H1 (cell line): ENCODE measurements at regions not wholly inside any gene's neighbourhood (a gene's known extent, or its start where the extent isn't known, plus 50 kb on each side); places are given as distances from the start of the nearest gene placed in this dataset.

Experiments used
- CTCF ChIA-PET: fragments of 300-600 bp; sonication (Branson Sonifier 250); formaldehyde crosslinking; loops from one replicate; lab custom pipeline; 2021; ENCODE audit not compliant: partially characterized antibody; lab: Charles Lee
- POLR2A ChIA-PET: fragments of 300-600 bp; sonication (Branson Sonifier 250); formaldehyde crosslinking; loops from one replicate; lab custom pipeline; 2021; ENCODE audit warnings: inconsistent platforms; ENCODE audit not compliant: partially characterized antibody; lab: Charles Lee
- DNase-seq, 2 experiments: peaks; one replicate each; pipeline versions ENCODE4 v3.0.0 to v3.0.0-alpha.2; 2010 to 2022; ENCODE audit warnings: low spot score in 2 of 2, low read depth in 1 of 2, mixed read lengths in 1 of 2
- FAIRE-seq: peaks from 2 replicates; lab custom pipeline; 2011; peaks lifted over from hg19 to GRCh38; lab: Jason Lieb, UNC
- H2AFZ ChIP-seq: 2 replicates; pipeline ENCODE4 v1.8.1; 2012; ENCODE audit warnings: low read length, inconsistent platforms
- H2AK5ac ChIP-seq: 2 replicates; pipeline ENCODE4 v1.6.1; 2013; ENCODE audit warnings: low read depth, low read length
- H2BK120ac ChIP-seq: replicated peaks from 2 replicates; pipeline ENCODE3; 2013; ENCODE audit warnings: low read depth, low read length, inconsistent platforms
- H2BK12ac ChIP-seq: 2 replicates; pipeline ENCODE4 v1.6.1; 2013; ENCODE audit warnings: low read depth, low read length
- H2BK15ac ChIP-seq: 2 replicates; pipeline ENCODE4 v1.6.1; 2013; ENCODE audit warnings: low read length
- H2BK20ac ChIP-seq: 2 replicates; pipeline ENCODE4 v1.6.1; 2013; ENCODE audit warnings: low read length
- H2BK5ac ChIP-seq: 2 replicates; pipeline ENCODE4 v1.6.1; 2013; ENCODE audit warnings: low read depth, low read length
- H3K14ac ChIP-seq: 2 replicates; pipeline ENCODE4 v1.6.1; 2013; ENCODE audit warnings: inconsistent platforms; ENCODE audit not compliant: insufficient read length
- H3K18ac ChIP-seq: 2 replicates; pipeline ENCODE4 v1.6.1; 2013; ENCODE audit warnings: low read length; ENCODE audit errors: extremely low read depth
- H3K23ac ChIP-seq: 2 replicates; pipeline ENCODE4 v1.6.1; 2013; ENCODE audit warnings: inconsistent platforms; ENCODE audit not compliant: insufficient read length
- H3K23me2 ChIP-seq: 2 replicates; pipeline ENCODE4 v1.6.1; 2013; ENCODE audit warnings: low read depth, low read length
- H3K27ac ChIP-seq: 2 replicates; pipeline ENCODE4 v1.6.1; 2011; ENCODE audit warnings: low read depth, low read length, inconsistent platforms
- H3K27me3 ChIP-seq, 4 experiments: replicated peaks in 1 of 4; 1 replicate in 1 of 4; 2 replicates in 3 of 4; pipeline versions ENCODE4 v1.6.1 to v1.8.1; 2011 to 2013; ENCODE audit warnings: low read length in 3 of 4, mild to moderate bottlenecking in 3 of 4, inconsistent platforms in 2 of 4, mixed read lengths in 2 of 4, moderate library complexity in 1 of 4; ENCODE audit not compliant: control insufficient read depth in 3 of 4, insufficient read depth in 3 of 4; ENCODE audit errors: extremely low read depth in 1 of 4
- H3K36me3 ChIP-seq, 4 experiments: 2 replicates each; pipeline versions ENCODE4 v1.6.1 to v1.8.1; 2011 to 2013; ENCODE audit warnings: mild to moderate bottlenecking in 4 of 4, low read length in 3 of 4, moderate library complexity in 2 of 4, control low read depth in 1 of 4, inconsistent platforms in 1 of 4; ENCODE audit not compliant: insufficient read depth in 4 of 4, control insufficient read depth in 2 of 4
- H3K4ac ChIP-seq: replicated peaks from 2 replicates; pipeline ENCODE3; 2013; ENCODE audit warnings: low read length, low read depth, mixed read lengths, inconsistent platforms; ENCODE audit not compliant: insufficient read length
- H3K4me1 ChIP-seq, 4 experiments: replicated peaks in 1 of 4; 1 replicate in 1 of 4; 2 replicates in 3 of 4; pipeline versions ENCODE4 v1.6.1 to v1.8.1; 2011 to 2013; ENCODE audit warnings: low read length in 3 of 4, inconsistent platforms in 2 of 4, mixed read lengths in 1 of 4; ENCODE audit not compliant: insufficient read depth in 4 of 4, control insufficient read depth in 3 of 4
- H3K4me2 ChIP-seq, 2 experiments: 2 replicates each; pipeline versions ENCODE4 v1.6.1 to v1.8.1; 2011 to 2013; ENCODE audit warnings: low read depth in 2 of 2, low read length in 2 of 2, control low read depth in 1 of 2, inconsistent platforms in 1 of 2, mild to moderate bottlenecking in 1 of 2; ENCODE audit not compliant: insufficient read depth in 1 of 2
- H3K4me3 ChIP-seq, 4 experiments: fragments of 200-600, 300-600 bp in 1 of 4; sonication (generic), shearing (Covaris generic), sonication (Bioruptor Twin) in 1 of 4; 2 replicates each; pipeline versions ENCODE4 v1.5.1 to v1.8.1; 2011 to 2016; ENCODE audit warnings: low read length in 4 of 4, low read depth in 3 of 4, control low read depth in 2 of 4, inconsistent platforms in 2 of 4, mild to moderate bottlenecking in 2 of 4, mixed read lengths in 1 of 4, moderate library complexity in 1 of 4; ENCODE audit not compliant: insufficient read depth in 2 of 4; ENCODE audit errors: extremely low read depth in 1 of 4
- H3K56ac ChIP-seq: replicated peaks from 2 replicates; pipeline ENCODE3; 2013; ENCODE audit warnings: low read depth, mild to moderate bottlenecking, mixed read lengths, low read length, inconsistent platforms; ENCODE audit not compliant: insufficient read length
- H3K79me1 ChIP-seq: 2 replicates; pipeline ENCODE4 v1.6.1; 2013; ENCODE audit warnings: low read depth, low read length, control low read depth
- H3K79me2 ChIP-seq, 2 experiments: 2 replicates each; pipeline versions ENCODE4 v1.6.1 to v1.8.1; 2012 to 2013; ENCODE audit warnings: low read length in 2 of 2, mild to moderate bottlenecking in 2 of 2, inconsistent platforms in 1 of 2; ENCODE audit not compliant: insufficient read depth in 2 of 2, control insufficient read depth in 1 of 2
- H3K9ac ChIP-seq, 4 experiments: replicated peaks in 1 of 4; 1 replicate in 1 of 4; 2 replicates in 3 of 4; pipeline versions ENCODE4 v1.6.1 to v1.8.1; 2011 to 2013; ENCODE audit warnings: low read depth in 3 of 4, low read length in 3 of 4, control low read depth in 2 of 4, mild to moderate bottlenecking in 2 of 4, moderate library complexity in 2 of 4, inconsistent platforms in 1 of 4; ENCODE audit errors: extremely low read depth in 1 of 4
- H3K9me3 ChIP-seq, 2 experiments: 2 replicates each; pipeline versions ENCODE4 v1.6.1 to v1.8.1; 2012 to 2013; ENCODE audit warnings: mild to moderate bottlenecking in 2 of 2, moderate library complexity in 2 of 2, control low read depth in 1 of 2, inconsistent platforms in 1 of 2, low read depth in 1 of 2, low read length in 1 of 2, mixed read lengths in 1 of 2; ENCODE audit not compliant: insufficient read depth in 2 of 2
- H4K20me1 ChIP-seq, 2 experiments: replicated peaks in 1 of 2; 2 replicates each; pipeline versions ENCODE3 to v1.8.1; 2011 to 2013; ENCODE audit warnings: inconsistent platforms in 2 of 2, low read length in 2 of 2, mild to moderate bottlenecking in 1 of 2; ENCODE audit not compliant: insufficient read depth in 2 of 2, control insufficient read depth in 1 of 2
- H4K5ac ChIP-seq: 2 replicates; pipeline ENCODE4 v1.6.1; 2013; ENCODE audit warnings: low read length, low read depth, mixed read lengths, inconsistent platforms; ENCODE audit not compliant: insufficient read length
- H4K8ac ChIP-seq: 2 replicates; pipeline ENCODE4 v1.8.0; 2013; ENCODE audit warnings: mild to moderate bottlenecking, moderate library complexity, low read length, inconsistent platforms; ENCODE audit not compliant: insufficient read depth; ENCODE audit errors: extremely low read depth
- H4K91ac ChIP-seq: replicated peaks from 2 replicates; pipeline ENCODE3; 2013; ENCODE audit warnings: low read length, mixed read lengths, inconsistent platforms; ENCODE audit not compliant: insufficient read length
- EP300 ChIP-seq, 2 experiments: IDR thresholded peaks; 1 replicate in 1 of 2; 2 replicates in 1 of 2; pipeline ENCODE4 v1.6.1; 2011 to 2012; ENCODE audit warnings: low read depth in 2 of 2, low read length in 2 of 2, mild to moderate bottlenecking in 2 of 2, borderline replicate concordance in 1 of 2, inconsistent platforms in 1 of 2, moderate library complexity in 1 of 2
- EZH2 ChIP-seq: fragments of 200-600 bp; sonication (generic); IDR thresholded peaks from 2 replicates; pipeline ENCODE4 v1.7.1; 2012; ENCODE audit warnings: low read depth, mild to moderate bottlenecking, moderate library complexity, low read length, inconsistent platforms; ENCODE audit not compliant: severe bottlenecking
- KDM5A ChIP-seq: fragments of 200-600 bp; IDR thresholded peaks from 2 replicates; pipeline ENCODE4 v1.7.1; 2012; ENCODE audit warnings: mild to moderate bottlenecking, low read length, inconsistent platforms, mixed read lengths
- SAP30 ChIP-seq: fragments of 300-600 bp; sonication (generic); IDR thresholded peaks from 2 replicates; pipeline ENCODE4 v1.7.1; 2012; ENCODE audit warnings: low read length, moderate library complexity, mild to moderate bottlenecking, inconsistent platforms; ENCODE audit not compliant: insufficient read depth, insufficient replicate concordance
- SIRT6 ChIP-seq: IDR thresholded peaks from one replicate; pipeline ENCODE4 v1.7.1; 2012; ENCODE audit warnings: low read length, inconsistent platforms
- SP1 ChIP-seq: IDR thresholded peaks from 2 replicates; pipeline ENCODE4 v1.6.1; 2011; ENCODE audit warnings: low read depth, low read length
- SP4 ChIP-seq: IDR thresholded peaks from 2 replicates; pipeline ENCODE4 v1.6.1; 2012; ENCODE audit warnings: low read length, inconsistent platforms
- TAF1 ChIP-seq: IDR thresholded peaks from 2 replicates; pipeline ENCODE4 v1.6.1; 2011; ENCODE audit warnings: mild to moderate bottlenecking, low read depth, low read length
- TEAD4 ChIP-seq: IDR thresholded peaks from 2 replicates; pipeline ENCODE4 v1.6.1; 2012; ENCODE audit warnings: low read depth, low read length, inconsistent platforms, mixed read lengths
- WGBS, 2 experiments: shearing (Covaris generic) in 1 of 2; methylation state at CpG; one replicate each; pipeline versions ENCODE4 v1.1.6 to v1.1.7; 2013 to 2015; ENCODE audit warnings: low lambda C conversion rate in 2 of 2, mixed read lengths in 2 of 2, inconsistent platforms in 1 of 2, low coverage in 1 of 2, missing lambda C conversion rate in 1 of 2; ENCODE audit not compliant: insufficient replicate concordance in 2 of 2, insufficient coverage in 1 of 2, insufficient read length in 1 of 2; ENCODE audit errors: extremely low coverage in 1 of 2, missing lambda C conversion rate in 1 of 2; 5-methylcytosine and 5-hydroxymethylcytosine counted together
- TF ChIP-seq, protein P1 (sequence below), 3 experiments: IDR thresholded peaks; 1 replicate in 2 of 3; 2 replicates in 1 of 3; pipeline versions ENCODE4 v1.5.1 to v1.6.1; 2011; ENCODE audit warnings: low read length in 3 of 3, mild to moderate bottlenecking in 3 of 3, inconsistent platforms in 2 of 3, low read depth in 1 of 3, moderate library complexity in 1 of 3; ENCODE audit not compliant: insufficient read depth in 1 of 3; ENCODE audit errors: control extremely low read depth in 1 of 3
- TF ChIP-seq, protein P2 (sequence below): IDR thresholded peaks from 2 replicates; pipeline ENCODE4 v1.6.1; 2012; ENCODE audit warnings: inconsistent platforms

DNA sequence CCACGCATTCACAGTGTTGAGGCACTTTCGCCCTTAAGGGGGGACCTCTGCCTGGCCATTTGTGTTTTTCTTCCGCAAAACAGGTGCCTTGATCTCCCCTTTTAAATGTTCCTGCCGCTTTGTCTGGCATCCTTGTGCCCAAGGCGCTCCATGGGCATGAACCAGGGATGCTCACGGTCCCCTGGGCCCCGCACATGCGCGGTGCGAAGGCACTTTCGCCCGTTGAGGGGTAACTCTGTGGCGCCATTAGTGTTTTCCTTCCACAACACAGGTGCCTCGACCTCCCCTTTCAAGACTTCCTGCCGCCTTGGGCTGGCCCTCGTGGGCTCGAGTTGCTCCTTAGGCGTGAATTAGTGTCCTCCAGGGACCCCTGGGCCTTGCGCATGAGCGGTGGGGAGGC lies 335.5 kb downstream of the ALG10 start:
- CTCF ChIA-PET, result no interaction called here
- TF ChIP-seq SAP30 (no peak), TEAD4 (no peak), EP300 (IDR thresholded peaks at IDR 0.05; ENCODE audit: borderline replicate concordance in 1 of 2, low read depth in 2 of 2, low read length in 2 of 2) (no peak), SP1 (no peak), EZH2 (no peak), KDM5A (no peak), TAF1 (no peak), SP4 (no peak), SIRT6 (no peak)
- TF ChIP-seq, protein P1, sequence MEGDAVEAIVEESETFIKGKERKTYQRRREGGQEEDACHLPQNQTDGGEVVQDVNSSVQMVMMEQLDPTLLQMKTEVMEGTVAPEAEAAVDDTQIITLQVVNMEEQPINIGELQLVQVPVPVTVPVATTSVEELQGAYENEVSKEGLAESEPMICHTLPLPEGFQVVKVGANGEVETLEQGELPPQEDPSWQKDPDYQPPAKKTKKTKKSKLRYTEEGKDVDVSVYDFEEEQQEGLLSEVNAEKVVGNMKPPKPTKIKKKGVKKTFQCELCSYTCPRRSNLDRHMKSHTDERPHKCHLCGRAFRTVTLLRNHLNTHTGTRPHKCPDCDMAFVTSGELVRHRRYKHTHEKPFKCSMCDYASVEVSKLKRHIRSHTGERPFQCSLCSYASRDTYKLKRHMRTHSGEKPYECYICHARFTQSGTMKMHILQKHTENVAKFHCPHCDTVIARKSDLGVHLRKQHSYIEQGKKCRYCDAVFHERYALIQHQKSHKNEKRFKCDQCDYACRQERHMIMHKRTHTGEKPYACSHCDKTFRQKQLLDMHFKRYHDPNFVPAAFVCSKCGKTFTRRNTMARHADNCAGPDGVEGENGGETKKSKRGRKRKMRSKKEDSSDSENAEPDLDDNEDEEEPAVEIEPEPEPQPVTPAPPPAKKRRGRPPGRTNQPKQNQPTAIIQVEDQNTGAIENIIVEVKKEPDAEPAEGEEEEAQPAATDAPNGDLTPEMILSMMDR (IDR thresholded peaks at IDR 0.05; ENCODE audit: control extremely low read depth in 1 of 3, insufficient read depth in 1 of 3, low read depth in 1 of 3, low read length in 3 of 3), result no peak
- TF ChIP-seq, protein P2, sequence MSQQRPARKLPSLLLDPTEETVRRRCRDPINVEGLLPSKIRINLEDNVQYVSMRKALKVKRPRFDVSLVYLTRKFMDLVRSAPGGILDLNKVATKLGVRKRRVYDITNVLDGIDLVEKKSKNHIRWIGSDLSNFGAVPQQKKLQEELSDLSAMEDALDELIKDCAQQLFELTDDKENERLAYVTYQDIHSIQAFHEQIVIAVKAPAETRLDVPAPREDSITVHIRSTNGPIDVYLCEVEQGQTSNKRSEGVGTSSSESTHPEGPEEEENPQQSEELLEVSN, result no peak

More for the DNA sequence above, 335.5 kb downstream of the ALG10 start:
- Histone ChIP-seq H3K4me1 (no peaks in the 10 kb centered on the region), H3K27ac (no peak overlapping the region), H4K5ac (no peak overlapping the region), H2AFZ (no peak overlapping the region), H3K36me3 (no peaks in the 10 kb centered on the region), H4K8ac (no peak overlapping the region), H2BK5ac (no peak overlapping the region), H3K9me3 (peaks cover 79 to 100% of the 10 kb centered on the region in 2 experiments), H3K4ac (no peak overlapping the region), H3K79me1 (no peaks in the 10 kb centered on the region), H3K23ac (no peak overlapping the region), H2BK12ac (no peak overlapping the region), H3K9ac (no peak overlapping the region), H2BK120ac (no peak overlapping the region), H3K23me2 (no peaks in the 10 kb centered on the region), H3K4me2 (no peak overlapping the region), H4K20me1 (no peaks in the 10 kb centered on the region), H3K79me2 (no peaks in the 10 kb centered on the region), H2BK15ac (no peak overlapping the region), H2BK20ac (no peak overlapping the region), H3K14ac (no peak overlapping the region), H4K91ac (no peak overlapping the region), H3K56ac (no peak overlapping the region), H3K4me3 (no peak overlapping the region), H3K27me3 (no peaks in the 10 kb centered on the region), H2AK5ac (no peak overlapping the region), H3K18ac (no peak overlapping the region)
- WGBS, 2 experiments, result 82% methylated on average over 19 of the region's 20 CpGs; no CpG with 5 or more reads in 1 of the 2 experiments
- POLR2A ChIA-PET, result no interaction called here
- no peak for FAIRE-seq
- no peak for DNase-seq
